ENCODE measurements at regions not wholly inside any gene's neighbourhood (a gene's known extent, or its start where the extent isn't known, plus 50 kb on each side); places are given as distances from the start of the nearest gene placed in this dataset.

- Histone ChIP-seq H3K4me1 (ENCODE audit: low read length) (no peaks in the 10 kb centered on the region), H3K9me2 (replicated peaks; ENCODE audit: insufficient read depth, low read length) (no peaks in the 10 kb centered on the region), H3F3A (ENCODE audit: insufficient read depth, low read length) (no peaks in the 10 kb centered on the region), H3K9ac (ENCODE audit: low read length) (no peak overlapping the region), H3K27ac (ENCODE audit: low read length) (no peak overlapping the region), H3K4me2 (ENCODE audit: low read depth, low read length) (no peak overlapping the region), H4K20me1 (ENCODE audit: insufficient read depth, low read length) (no peaks in the 10 kb centered on the region), H2AFZ (ENCODE audit: low read length) (no peak overlapping the region), H3K36me3 (replicated peaks; ENCODE audit: insufficient read depth, low read length) (no peaks in the 10 kb centered on the region), H3K4me3 (ENCODE audit: low read length) (no peak overlapping the region), H3K27me3 (replicated peaks; ENCODE audit: insufficient read depth, low read length) (no peaks in the 10 kb centered on the region), H3K9me3 (replicated peaks; ENCODE audit: insufficient read depth, low read length) (no peaks in the 10 kb centered on the region), H3K79me2 (ENCODE audit: low read length) (no peaks in the 10 kb centered on the region)
- TF ChIP-seq EZH2 (optimal IDR thresholded peaks at IDR 0.05; ENCODE audit: low read depth, low read length) (no peak), EZH2phosphoT487 (IDR thresholded peaks at IDR 0.05; ENCODE audit: low read length) (no peak)
- TF ChIP-seq, protein P1, sequence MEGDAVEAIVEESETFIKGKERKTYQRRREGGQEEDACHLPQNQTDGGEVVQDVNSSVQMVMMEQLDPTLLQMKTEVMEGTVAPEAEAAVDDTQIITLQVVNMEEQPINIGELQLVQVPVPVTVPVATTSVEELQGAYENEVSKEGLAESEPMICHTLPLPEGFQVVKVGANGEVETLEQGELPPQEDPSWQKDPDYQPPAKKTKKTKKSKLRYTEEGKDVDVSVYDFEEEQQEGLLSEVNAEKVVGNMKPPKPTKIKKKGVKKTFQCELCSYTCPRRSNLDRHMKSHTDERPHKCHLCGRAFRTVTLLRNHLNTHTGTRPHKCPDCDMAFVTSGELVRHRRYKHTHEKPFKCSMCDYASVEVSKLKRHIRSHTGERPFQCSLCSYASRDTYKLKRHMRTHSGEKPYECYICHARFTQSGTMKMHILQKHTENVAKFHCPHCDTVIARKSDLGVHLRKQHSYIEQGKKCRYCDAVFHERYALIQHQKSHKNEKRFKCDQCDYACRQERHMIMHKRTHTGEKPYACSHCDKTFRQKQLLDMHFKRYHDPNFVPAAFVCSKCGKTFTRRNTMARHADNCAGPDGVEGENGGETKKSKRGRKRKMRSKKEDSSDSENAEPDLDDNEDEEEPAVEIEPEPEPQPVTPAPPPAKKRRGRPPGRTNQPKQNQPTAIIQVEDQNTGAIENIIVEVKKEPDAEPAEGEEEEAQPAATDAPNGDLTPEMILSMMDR (IDR thresholded peaks at IDR 0.05; ENCODE audit: low read length), result no peak
- DNase-seq, result no peak
These were observed 514.4 kb upstream of the ARRDC4 start for GRCh38 chr15:97446138-97446537.

GRCh38 chr15:97456521-97457202, 503.8 kb upstream of the ARRDC4 start:
- no peaks in the 10 kb centered on the region for H3K9me3 ChIP-seq (replicated peaks; ENCODE audit: insufficient read depth, low read length)
- H3K9ac ChIP-seq (ENCODE audit: low read length), result no peak overlapping the region
- TF ChIP-seq EZH2 (optimal IDR thresholded peaks at IDR 0.05; ENCODE audit: low read depth, low read length) (no peak), EZH2phosphoT487 (IDR thresholded peaks at IDR 0.05; ENCODE audit: low read length) (no peak)
- TF ChIP-seq, protein P1 (IDR thresholded peaks at IDR 0.05; ENCODE audit: low read length), result no peak
- H3K9me2 ChIP-seq (replicated peaks; ENCODE audit: insufficient read depth, low read length), result no peaks in the 10 kb centered on the region
- no peak overlapping the region for H2AFZ ChIP-seq (ENCODE audit: low read length)
- no peaks in the 10 kb centered on the region for H3K36me3 ChIP-seq (replicated peaks; ENCODE audit: insufficient read depth, low read length)
- DNase-seq, result no peak
- no peaks in the 10 kb centered on the region for H3K27me3 ChIP-seq (replicated peaks; ENCODE audit: insufficient read depth, low read length)
- H3K79me2 ChIP-seq (ENCODE audit: low read length), result no peaks in the 10 kb centered on the region
- no peak overlapping the region for H3K27ac ChIP-seq (ENCODE audit: low read length)
- no peaks in the 10 kb centered on the region for H4K20me1 ChIP-seq (ENCODE audit: insufficient read depth, low read length)
- no peaks in the 10 kb centered on the region for H3F3A ChIP-seq (ENCODE audit: insufficient read depth, low read length)
- no peak overlapping the region for H3K4me2 ChIP-seq (ENCODE audit: low read depth, low read length)
- H3K4me1 ChIP-seq (ENCODE audit: low read length), result no peaks in the 10 kb centered on the region
- no peak overlapping the region for H3K4me3 ChIP-seq (ENCODE audit: low read length)

DNA sequence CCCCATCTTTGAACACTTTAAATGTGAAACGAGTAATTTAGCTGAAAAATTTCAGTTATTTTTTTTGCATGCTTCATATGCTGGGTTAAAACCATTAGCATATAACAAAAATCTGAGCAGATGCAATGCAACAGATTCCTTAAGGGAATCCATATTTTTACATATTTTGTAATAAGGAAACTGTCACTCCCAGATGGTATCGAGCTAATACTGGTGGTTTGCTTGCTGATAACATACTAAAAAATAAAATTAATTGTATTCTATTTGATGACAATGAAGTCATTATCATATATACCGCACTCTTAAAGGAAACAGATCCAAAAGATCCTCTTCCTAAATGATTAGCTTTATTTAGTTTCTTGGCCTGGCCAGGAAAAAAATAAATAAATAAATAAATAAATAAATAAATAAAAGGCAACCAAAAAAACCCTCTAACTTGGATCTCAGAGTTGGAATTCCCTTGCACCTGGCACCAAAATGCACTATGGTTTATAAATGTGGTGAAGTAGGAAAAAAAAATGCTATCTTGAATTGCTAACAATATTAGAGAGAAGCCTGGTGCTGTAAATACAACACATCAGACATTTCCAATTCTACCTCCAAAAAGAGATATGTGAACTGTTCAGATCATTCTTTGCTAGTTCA, 503.2 kb upstream of the ARRDC4 start:
- DNase-seq, result no peak
- H4K20me1 ChIP-seq (ENCODE audit: insufficient read depth, low read length), result no peaks in the 10 kb centered on the region

More for the DNA sequence above, 503.2 kb upstream of the ARRDC4 start:
- no peaks in the 10 kb centered on the region for H3K4me1 ChIP-seq (ENCODE audit: low read length)
- H3K4me3 ChIP-seq (ENCODE audit: low read length), result no peak overlapping the region
- H3K4me2 ChIP-seq (ENCODE audit: low read depth, low read length), result no peak overlapping the region
- no peak for TF ChIP-seq EZH2phosphoT487 (IDR thresholded peaks at IDR 0.05; ENCODE audit: low read length)
- TF ChIP-seq EZH2 (optimal IDR thresholded peaks at IDR 0.05; ENCODE audit: low read depth, low read length), result no peak
- TF ChIP-seq, protein P1 (IDR thresholded peaks at IDR 0.05; ENCODE audit: low read length), result no peak
- no peaks in the 10 kb centered on the region for H3K9me3 ChIP-seq (replicated peaks; ENCODE audit: insufficient read depth, low read length)
- H3K9ac ChIP-seq (ENCODE audit: low read length), result no peak overlapping the region
- H3F3A ChIP-seq (ENCODE audit: insufficient read depth, low read length), result no peaks in the 10 kb centered on the region
- no peaks in the 10 kb centered on the region for H3K27me3 ChIP-seq (replicated peaks; ENCODE audit: insufficient read depth, low read length)
- H3K79me2 ChIP-seq (ENCODE audit: low read length), result no peaks in the 10 kb centered on the region
- no peaks in the 10 kb centered on the region for H3K36me3 ChIP-seq (replicated peaks; ENCODE audit: insufficient read depth, low read length)
- no peak overlapping the region for H3K27ac ChIP-seq (ENCODE audit: low read length)
- H2AFZ ChIP-seq (ENCODE audit: low read length), result no peak overlapping the region
- H3K9me2 ChIP-seq (replicated peaks; ENCODE audit: insufficient read depth, low read length), result no peaks in the 10 kb centered on the region

Measured in MM.1S (cell line).